GM13976 (cell line): ENCODE measurements at regions not wholly inside any gene's neighbourhood (a gene's known extent, or its start where the extent isn't known, plus 50 kb on each side); places are given as distances from the start of the nearest gene placed in this dataset.

Source experiments
- DNase-seq: peaks from one replicate; pipeline ENCODE4 v3.0.0; 2012; ENCODE audit warnings: low spot score
- CTCF ChIP-seq: IDR thresholded peaks from 2 replicates; pipeline ENCODE4 v1.5.1; 2012; ENCODE audit warnings: borderline replicate concordance, mild to moderate bottlenecking; ENCODE audit not compliant: insufficient read depth; ENCODE audit errors: extremely low read depth, missing control alignments, control extremely low read depth
- in situ Hi-C: fragments of 300-500 bp; cut with MboI; formaldehyde crosslinking; loops from one replicate; pipeline ENCODE4 v1.12.0; 2022; ENCODE audit warnings: low sequenced_read_pairs, mixed read lengths, inconsistent platforms; ENCODE audit not compliant: unreplicated experiment

GRCh38 chr12:114847441-114848035 lies 163.6 kb upstream of the TBX3 start:
- in situ Hi-C loops: no loop called here

GRCh38 chr12:114846771-114847170 lies 162.8 kb upstream of the TBX3 start:
- no peak for TF ChIP-seq CTCF
- DNase-seq: no peak
- in situ Hi-C loops: no loop called here

More at GRCh38 chr12:114847441-114848035, 163.6 kb upstream of the TBX3 start:
- no peak for TF ChIP-seq CTCF
- no peak for DNase-seq

GRCh38 chr12:114841557-114842251 lies 157.7 kb upstream of the TBX3 start:
- no peak for TF ChIP-seq CTCF
- in situ Hi-C loops: no loop called here
- no peak for DNase-seq

- no peak for DNase-seq
- TF ChIP-seq CTCF: no peak
- in situ Hi-C loops: no loop called here
Observed at GRCh38 chr12:114838480-114838879, 154.5 kb upstream of the TBX3 start.

GRCh38 chr12:114836609-114837008 lies 152.6 kb upstream of the TBX3 start:
- DNase-seq: no peak
- in situ Hi-C loops: no loop called here
- TF ChIP-seq CTCF: no peak

- in situ Hi-C loops: no loop called here
- no peak for TF ChIP-seq CTCF
- no peak for DNase-seq
Observed at GRCh38 chr12:114835031-114835430, 151.1 kb upstream of the TBX3 start.
